Nephron (organoid): ENCODE measurements at regions not wholly inside any gene's neighbourhood (a gene's known extent, or its start where the extent isn't known, plus 50 kb on each side); places are given as distances from the start of the nearest gene placed in this dataset.

Experiments
- H3K27ac Mint-ChIP-seq, 3 experiments: 2 replicates each; pipeline ENCODE4 v1.8.0; 2020; ENCODE audit warnings: mixed read lengths in 3 of 3, mild to moderate bottlenecking in 2 of 3, moderate library complexity in 1 of 3
- H3K27me3 Mint-ChIP-seq: 2 replicates; pipeline ENCODE4 v1.8.0; 2021; ENCODE audit warnings: low read depth, mild to moderate bottlenecking, moderate library complexity, mixed read lengths
- H3K36me3 Mint-ChIP-seq: 2 replicates; pipeline ENCODE4 v1.8.0; 2020; ENCODE audit warnings: low read depth, mixed read lengths
- H3K4me1 Mint-ChIP-seq: 2 replicates; pipeline ENCODE4 v1.8.0; 2020; ENCODE audit warnings: mixed read lengths
- H3K4me3 Mint-ChIP-seq, 3 experiments: 2 replicates each; pipeline ENCODE4 v1.8.0; 2020; ENCODE audit warnings: mild to moderate bottlenecking in 3 of 3, mixed read lengths in 3 of 3, moderate library complexity in 2 of 3
- H3K9me3 Mint-ChIP-seq: 2 replicates; pipeline ENCODE4 v1.8.0; 2020; ENCODE audit warnings: mixed read lengths
- TF ChIP-seq, protein P1 (sequence below), 3 experiments: fragments of 200-600 bp; sonication (generic); IDR thresholded peaks; one replicate each; pipeline ENCODE4 v1.5.0; 2021; ENCODE audit warnings: antibody characterized with exemption in 3 of 3; ENCODE audit not compliant: unreplicated experiment in 3 of 3

GRCh38 chr5:126309860-126310259 lies 113.3 kb upstream of the GRAMD2B start:
- H3K27me3 Mint-ChIP-seq: no peaks in the 10 kb centered on the region

DNA sequence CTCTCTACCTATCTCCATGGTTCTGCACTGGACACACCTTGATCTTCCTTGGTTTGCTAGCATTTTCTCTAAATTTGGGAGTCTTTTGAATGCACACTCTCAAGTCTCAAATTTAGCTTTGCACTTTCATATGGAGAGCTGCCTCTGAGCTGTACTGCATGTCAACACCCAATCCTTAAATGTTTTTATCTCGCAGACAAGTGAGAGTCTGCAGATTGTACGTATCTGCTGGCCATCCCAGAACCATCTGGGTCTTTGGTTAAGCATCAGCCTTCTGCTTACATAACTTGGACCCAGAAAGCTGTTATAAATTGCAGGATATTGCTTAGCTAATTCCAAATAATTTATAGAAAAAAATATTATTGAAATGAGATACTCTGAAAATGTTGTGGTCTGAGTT lies 111.4 kb upstream of the GRAMD2B start:
- Mint-ChIP-seq H3K27ac (no peak overlapping the region), H3K4me3 (no peak overlapping the region), H3K36me3 (no peaks in the 10 kb centered on the region), H3K4me1 (no peaks in the 10 kb centered on the region), H3K27me3 (no peaks in the 10 kb centered on the region), H3K9me3 (peaks cover 7% of the 10 kb centered on the region)
- TF ChIP-seq, protein P1, sequence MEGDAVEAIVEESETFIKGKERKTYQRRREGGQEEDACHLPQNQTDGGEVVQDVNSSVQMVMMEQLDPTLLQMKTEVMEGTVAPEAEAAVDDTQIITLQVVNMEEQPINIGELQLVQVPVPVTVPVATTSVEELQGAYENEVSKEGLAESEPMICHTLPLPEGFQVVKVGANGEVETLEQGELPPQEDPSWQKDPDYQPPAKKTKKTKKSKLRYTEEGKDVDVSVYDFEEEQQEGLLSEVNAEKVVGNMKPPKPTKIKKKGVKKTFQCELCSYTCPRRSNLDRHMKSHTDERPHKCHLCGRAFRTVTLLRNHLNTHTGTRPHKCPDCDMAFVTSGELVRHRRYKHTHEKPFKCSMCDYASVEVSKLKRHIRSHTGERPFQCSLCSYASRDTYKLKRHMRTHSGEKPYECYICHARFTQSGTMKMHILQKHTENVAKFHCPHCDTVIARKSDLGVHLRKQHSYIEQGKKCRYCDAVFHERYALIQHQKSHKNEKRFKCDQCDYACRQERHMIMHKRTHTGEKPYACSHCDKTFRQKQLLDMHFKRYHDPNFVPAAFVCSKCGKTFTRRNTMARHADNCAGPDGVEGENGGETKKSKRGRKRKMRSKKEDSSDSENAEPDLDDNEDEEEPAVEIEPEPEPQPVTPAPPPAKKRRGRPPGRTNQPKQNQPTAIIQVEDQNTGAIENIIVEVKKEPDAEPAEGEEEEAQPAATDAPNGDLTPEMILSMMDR (IDR thresholded peaks at IDR 0.05; ENCODE audit: unreplicated experiment in 3 of 3): no peak

More at GRCh38 chr5:126309860-126310259, 113.3 kb upstream of the GRAMD2B start:
- no peaks in the 10 kb centered on the region for H3K36me3 Mint-ChIP-seq
- H3K4me1 Mint-ChIP-seq: no peaks in the 10 kb centered on the region
- H3K9me3 Mint-ChIP-seq: peaks cover 14% of the 10 kb centered on the region
- no peak overlapping the region for H3K27ac Mint-ChIP-seq
- no peak overlapping the region for H3K4me3 Mint-ChIP-seq
- TF ChIP-seq, protein P1 (IDR thresholded peaks at IDR 0.05; ENCODE audit: unreplicated experiment in 3 of 3): no peak

DNA sequence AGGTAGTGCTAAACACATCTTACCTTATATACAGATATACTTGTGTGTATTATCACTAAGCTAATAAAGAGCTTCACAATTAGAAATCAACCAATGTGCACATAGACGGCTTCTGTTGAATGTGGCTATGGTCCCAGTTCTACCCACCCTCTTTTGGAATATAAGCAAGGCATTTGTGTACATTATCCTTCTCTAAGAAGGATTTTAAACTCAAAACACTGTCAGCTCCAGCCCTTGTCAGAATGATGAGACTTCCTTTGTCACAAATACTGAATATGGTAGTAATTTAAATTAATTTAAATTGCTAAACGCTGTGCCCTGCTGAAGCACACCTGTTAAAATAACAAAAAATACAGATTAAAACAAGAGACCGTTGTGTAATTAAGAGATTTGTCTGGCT lies 107.9 kb upstream of the GRAMD2B start:
- TF ChIP-seq, protein P1 (IDR thresholded peaks at IDR 0.05; ENCODE audit: unreplicated experiment in 3 of 3): no peak
- H3K36me3 Mint-ChIP-seq: no peaks in the 10 kb centered on the region
- no peaks in the 10 kb centered on the region for H3K4me1 Mint-ChIP-seq
- no peak overlapping the region for H3K27ac Mint-ChIP-seq
- H3K9me3 Mint-ChIP-seq: no peaks in the 10 kb centered on the region
- H3K27me3 Mint-ChIP-seq: no peaks in the 10 kb centered on the region
- H3K4me3 Mint-ChIP-seq: no peak overlapping the region

- Mint-ChIP-seq H3K4me1 (peaks cover 32% of the 10 kb centered on the region), H3K4me3 (no peak overlapping the region)
Measured at GRCh38 chr5:126332326-126332725, 90.9 kb upstream of the GRAMD2B start.

GRCh38 chr5:126334760-126335159 lies 88.4 kb upstream of the GRAMD2B start:
- Mint-ChIP-seq H3K27me3 (no peaks in the 10 kb centered on the region), H3K27ac (peak overlapping the region; percentile 23 to 55 (median 54)), H3K4me3 (no peak overlapping the region), H3K4me1 (peaks cover 32% of the 10 kb centered on the region), H3K9me3 (no peaks in the 10 kb centered on the region), H3K36me3 (no peaks in the 10 kb centered on the region)
- TF ChIP-seq, protein P1 (IDR thresholded peaks at IDR 0.05; ENCODE audit: unreplicated experiment in 3 of 3): no peak

More at GRCh38 chr5:126332326-126332725, 90.9 kb upstream of the GRAMD2B start:
- no peaks in the 10 kb centered on the region for H3K27me3 Mint-ChIP-seq
- TF ChIP-seq, protein P1 (IDR thresholded peaks at IDR 0.05; ENCODE audit: unreplicated experiment in 3 of 3): no peak
- H3K36me3 Mint-ChIP-seq: no peaks in the 10 kb centered on the region
- no peaks in the 10 kb centered on the region for H3K9me3 Mint-ChIP-seq
- H3K27ac Mint-ChIP-seq: no peak overlapping the region

DNA sequence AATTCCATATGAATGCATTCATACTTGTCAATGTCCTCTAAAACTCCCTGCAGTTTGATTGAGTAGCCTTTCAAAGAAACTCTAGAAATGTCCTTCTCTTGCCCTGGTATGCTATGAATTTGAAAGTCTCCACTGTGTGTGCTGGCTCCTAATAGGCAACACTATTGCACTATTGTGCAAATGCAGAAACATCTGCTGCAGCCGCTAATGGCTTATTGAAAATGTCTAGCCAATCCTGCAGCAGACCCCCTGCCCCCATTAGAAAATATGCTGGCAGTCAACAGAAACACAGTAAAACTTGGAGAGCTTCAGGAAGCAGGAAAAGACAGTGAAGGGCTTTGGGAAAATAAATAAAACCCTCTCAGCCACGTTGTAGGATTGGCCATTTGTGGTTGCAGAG lies 87.3 kb upstream of the GRAMD2B start:
- H3K27me3 Mint-ChIP-seq: no peaks in the 10 kb centered on the region

More for the DNA sequence above, 87.3 kb upstream of the GRAMD2B start:
- no peaks in the 10 kb centered on the region for H3K9me3 Mint-ChIP-seq
- H3K36me3 Mint-ChIP-seq: no peaks in the 10 kb centered on the region
- no peak overlapping the region for H3K4me3 Mint-ChIP-seq
- H3K27ac Mint-ChIP-seq: peak overlapping the region; percentile 11 to 69 (median 53)
- TF ChIP-seq, protein P1 (IDR thresholded peaks at IDR 0.05; ENCODE audit: unreplicated experiment in 3 of 3): no peak
- H3K4me1 Mint-ChIP-seq: peaks cover 32% of the 10 kb centered on the region
